ENCODE measurements at regions not wholly inside any gene's neighbourhood (a gene's known extent, or its start where the extent isn't known, plus 50 kb on each side); places are given as distances from the start of the nearest gene placed in this dataset.
"Not testable (repeated sequence)": the region's sequence is repeated elsewhere in the genome, so short reads cannot be mapped to it uniquely, and the experiment has no call there.

- no peak for TF ChIP-seq CTCF (IDR thresholded peaks at IDR 0.05; ENCODE audit: borderline replicate concordance)
- Histone ChIP-seq H3K4me3 (no peak overlapping the region), H3K27me3 (ENCODE audit: low read depth) (no peaks in the 10 kb centered on the region), H3K9me3 (replicated peaks) (peaks cover 5% of the 10 kb centered on the region), H3K36me3 (no peaks in the 10 kb centered on the region), H3K27ac (replicated peaks) (no peak overlapping the region), H3K4me1 (no peaks in the 10 kb centered on the region)
- intact Hi-C loops (cut with micrococcal nuclease): no loop called here
- no peak for DNase-seq
Measured at GRCh38 chr4:91887926-91888325, 415.8 kb upstream of the GRID2 start.

- H3K4me3 ChIP-seq; intact Hi-C loops (cut with micrococcal nuclease); H3K4me1 ChIP-seq; H3K27ac ChIP-seq (replicated peaks); DNase-seq; H3K36me3 ChIP-seq; H3K27me3 ChIP-seq (ENCODE audit: low read depth); H3K9me3 ChIP-seq (replicated peaks): not testable (repeated sequence)
Measured at GRCh38 chr4:91891217-91891616, 412.5 kb upstream of the GRID2 start.

- TF ChIP-seq CTCF (IDR thresholded peaks at IDR 0.05; ENCODE audit: borderline replicate concordance): no peak
- no peak overlapping the region for H3K4me3 ChIP-seq
- no peaks in the 10 kb centered on the region for H3K27me3 ChIP-seq (ENCODE audit: low read depth)
- H3K9me3 ChIP-seq (replicated peaks): peaks cover 5% of the 10 kb centered on the region
- DNase-seq: no peak
- no peak overlapping the region for H3K27ac ChIP-seq (replicated peaks)
- intact Hi-C loops (cut with micrococcal nuclease): no loop called here
- no peaks in the 10 kb centered on the region for H3K4me1 ChIP-seq
- no peaks in the 10 kb centered on the region for H3K36me3 ChIP-seq
Measured at GRCh38 chr4:91894006-91894405, 409.8 kb upstream of the GRID2 start.

GRCh38 chr4:91904556-91904955 lies 399.2 kb upstream of the GRID2 start:
- no peak for TF ChIP-seq CTCF (IDR thresholded peaks at IDR 0.05; ENCODE audit: borderline replicate concordance)
- Histone ChIP-seq H3K4me3 (no peak overlapping the region), H3K4me1 (no peaks in the 10 kb centered on the region), H3K36me3 (no peaks in the 10 kb centered on the region), H3K9me3 (replicated peaks) (no peaks in the 10 kb centered on the region), H3K27me3 (ENCODE audit: low read depth) (no peaks in the 10 kb centered on the region), H3K27ac (replicated peaks) (no peak overlapping the region)
- intact Hi-C loops (cut with micrococcal nuclease): no loop called here
- DNase-seq: no peak

GRCh38 chr4:91909963-91910362 lies 393.8 kb upstream of the GRID2 start:
- H3K4me1 ChIP-seq: no peaks in the 10 kb centered on the region
- no peak for DNase-seq
- TF ChIP-seq CTCF (IDR thresholded peaks at IDR 0.05; ENCODE audit: borderline replicate concordance): no peak
- no peaks in the 10 kb centered on the region for H3K27me3 ChIP-seq (ENCODE audit: low read depth)
- no peak overlapping the region for H3K4me3 ChIP-seq
- H3K27ac ChIP-seq (replicated peaks): no peak overlapping the region
- H3K36me3 ChIP-seq: no peaks in the 10 kb centered on the region
- intact Hi-C loops (cut with micrococcal nuclease): no loop called here
- H3K9me3 ChIP-seq (replicated peaks): no peaks in the 10 kb centered on the region

- intact Hi-C loops (cut with micrococcal nuclease): no loop called here
- Histone ChIP-seq H3K4me1 (no peaks in the 10 kb centered on the region), H3K27me3 (ENCODE audit: low read depth) (no peaks in the 10 kb centered on the region), H3K27ac (replicated peaks) (no peak overlapping the region), H3K9me3 (replicated peaks) (peaks cover 1% of the 10 kb centered on the region), H3K36me3 (no peaks in the 10 kb centered on the region), H3K4me3 (no peak overlapping the region)
- no peak for TF ChIP-seq CTCF (IDR thresholded peaks at IDR 0.05; ENCODE audit: borderline replicate concordance)
- DNase-seq: no peak
Measured at GRCh38 chr4:91914176-91914804, 389.5 kb upstream of the GRID2 start.

Measured in left ventricle myocardium inferior (tissue), 1 donor.